Left cardiac atrium (tissue), 4 donors: ENCODE measurements at regions not wholly inside any gene's neighbourhood (a gene's known extent, or its start where the extent isn't known, plus 50 kb on each side); places are given as distances from the start of the nearest gene placed in this dataset.
"Not testable (repeated sequence)": the region's sequence is repeated elsewhere in the genome, so short reads cannot be mapped to it uniquely, and the experiment has no call there.

Experiments
- ATAC-seq, 2 donors: fragments of 200-7000 bp; cut with Tn5 transposase; one replicate each; pipeline ENCODE4 v1.9.1; 2020; ENCODE audit warnings: mild to moderate bottlenecking in 2 of 2, moderate library complexity in 2 of 2
- DNase-seq: peaks from one replicate; pipeline ENCODE4 v3.0.0-alpha.2; 2020
- intact Hi-C, 2 donors: fragments of 100-400 bp; cut with DNase I; formaldehyde crosslinking; loops; one replicate each; pipeline versions ENCODE4 v1.14.1 to v1.15.1; 2022 to 2023
- donor health status: DM: no; HTN: yes; CAD: no.
- donor health status: DM: no; HTN: yes; CAD: no; lungs with severe emphysema.
- donor health status: DM: yes; HTN: yes; CAD: no.
- donor health status: Dilated cardiomyopathy.

GRCh38 chr10:36773652-36774051, 351.7 kb upstream of the ANKRD30A start:
- DNase-seq (no peak), ATAC-seq (no peak)
- intact Hi-C loops = no loop called here

GRCh38 chr10:36771725-36772124, 353.7 kb upstream of the ANKRD30A start:
- DNase-seq (no peak), ATAC-seq (no peak)
- intact Hi-C loops = no loop called here

DNA sequence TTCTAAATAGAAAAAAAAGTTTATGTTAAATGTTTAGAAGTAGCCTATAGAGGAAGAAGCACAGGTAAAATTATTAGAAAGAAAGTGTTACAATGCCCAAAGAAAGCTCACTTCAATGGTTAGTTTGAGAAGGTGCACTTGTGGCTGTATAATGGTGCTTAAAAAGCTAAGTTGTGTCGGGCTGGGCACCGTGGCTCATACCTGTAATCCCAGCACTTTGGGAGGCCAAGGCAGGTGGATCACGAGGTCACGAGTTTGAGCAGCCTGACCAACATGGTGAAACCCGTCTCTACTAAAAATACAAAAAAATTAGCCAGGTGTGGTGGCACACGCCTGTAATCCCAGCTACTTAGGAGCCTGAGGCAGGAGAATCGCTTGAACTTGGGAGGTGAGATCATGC, 355.7 kb upstream of the ANKRD30A start:
- DNase-seq, ATAC-seq, intact Hi-C loops: not testable (repeated sequence)

DNA sequence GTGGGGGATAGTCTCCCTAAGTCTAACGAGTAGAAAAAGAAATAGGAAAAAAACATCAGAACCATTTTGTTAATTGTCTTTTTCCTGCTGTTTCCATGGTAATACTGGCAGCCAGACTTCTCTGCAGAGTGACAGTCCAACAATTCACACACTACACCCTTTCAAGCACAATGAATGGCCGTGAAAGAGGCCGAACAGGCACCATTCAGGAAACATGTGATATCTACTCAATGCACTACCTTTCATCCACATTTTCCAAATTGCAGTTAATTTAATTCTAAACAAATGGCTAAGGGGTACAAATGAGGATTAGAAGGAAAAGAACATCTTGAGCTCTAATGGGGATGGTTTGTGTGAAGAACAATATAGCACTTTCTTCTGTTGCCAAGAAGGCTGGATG, 358.5 kb upstream of the ANKRD30A start:
- ATAC-seq (no peak), DNase-seq (no peak)
- intact Hi-C loops = no loop called here

- DNase-seq (no peak), ATAC-seq (no peak)
- intact Hi-C loops = no loop called here
These were observed 359.0 kb upstream of the ANKRD30A start for GRCh38 chr10:36766415-36766810.

- intact Hi-C loops = no loop called here
- no peak for DNase-seq
- ATAC-seq = peak in 1 of 2 donors; percentile 35
These were observed 359.5 kb upstream of the ANKRD30A start for GRCh38 chr10:36765782-36766414.

GRCh38 chr10:36764823-36765222, 360.6 kb upstream of the ANKRD30A start:
- DNase-seq = no peak
- intact Hi-C loops = no loop called here
- no peak for ATAC-seq

GRCh38 chr10:36761121-36761520, 364.3 kb upstream of the ANKRD30A start:
- no peak for ATAC-seq
- intact Hi-C loops = no loop called here
- no peak for DNase-seq

- intact Hi-C loops = no loop called here
- ATAC-seq (peak; percentile 30 to 92), DNase-seq (no peak)
These were observed 366.1 kb upstream of the ANKRD30A start for GRCh38 chr10:36759141-36759805.

- ATAC-seq = no peak
- DNase-seq = no peak
- intact Hi-C loops = no loop called here
These were observed 377.1 kb upstream of the ANKRD30A start for GRCh38 chr10:36748128-36748871.

DNA sequence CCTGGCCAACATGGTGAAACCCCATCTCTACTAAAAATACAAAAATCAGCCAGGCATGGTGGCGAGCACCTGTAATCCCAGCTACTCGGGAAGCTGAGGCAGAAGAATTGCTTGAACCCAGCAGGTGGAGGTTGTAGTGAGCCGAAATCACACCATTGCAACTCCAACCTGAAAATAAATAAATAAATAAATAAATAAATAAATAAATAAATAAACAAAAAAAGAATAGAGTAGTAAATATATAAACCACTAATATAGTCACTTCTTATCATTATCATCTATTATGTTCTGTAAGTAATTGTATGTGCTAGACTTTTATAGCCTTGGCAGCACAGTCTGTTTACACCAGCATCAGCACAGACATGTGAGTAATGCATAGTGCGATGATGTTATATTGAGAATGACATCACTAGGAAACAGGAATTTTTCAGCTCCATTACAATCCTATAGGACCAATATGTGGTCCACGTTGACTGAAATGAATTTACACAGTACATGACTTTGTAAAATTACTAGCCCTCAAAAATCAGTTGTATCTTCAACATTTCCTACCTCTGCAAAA, 385.4 kb upstream of the ANKRD30A start:
- no peak for ATAC-seq
- no peak for DNase-seq
- intact Hi-C loops = no loop called here

DNA sequence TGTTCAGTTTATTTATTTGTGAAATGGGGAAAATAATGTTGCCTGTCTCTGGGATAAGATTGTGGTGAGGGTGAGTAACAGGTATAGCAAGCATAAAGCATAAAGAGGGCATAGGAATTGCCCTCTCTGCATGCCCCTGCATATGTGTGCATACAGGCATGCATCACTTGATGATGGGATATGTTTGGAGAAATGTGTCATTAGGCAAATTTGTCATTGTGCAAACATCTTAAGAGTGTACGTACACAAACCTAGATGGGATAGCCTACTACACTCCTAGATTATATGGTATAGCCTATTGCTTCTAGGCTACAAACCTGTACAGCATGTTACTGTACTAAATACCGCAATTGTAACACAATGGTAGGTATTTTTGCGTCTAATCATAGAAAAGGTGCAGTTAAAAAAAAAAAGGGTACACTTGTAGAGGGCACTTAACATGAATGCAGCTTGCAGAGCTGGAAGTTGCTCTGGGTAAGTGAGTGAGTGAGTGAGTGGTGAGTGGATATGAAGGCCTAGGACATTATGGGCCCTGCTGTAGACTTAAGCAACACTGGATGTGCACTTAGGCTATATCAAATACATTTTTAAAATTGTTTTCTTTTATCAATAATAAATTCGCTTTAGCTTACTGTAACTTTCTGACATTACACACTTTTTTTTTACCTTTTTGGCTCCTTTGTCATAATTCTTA, 386.5 kb upstream of the ANKRD30A start:
- DNase-seq (no peak), ATAC-seq (no peak)
- intact Hi-C loops = no loop called here

DNA sequence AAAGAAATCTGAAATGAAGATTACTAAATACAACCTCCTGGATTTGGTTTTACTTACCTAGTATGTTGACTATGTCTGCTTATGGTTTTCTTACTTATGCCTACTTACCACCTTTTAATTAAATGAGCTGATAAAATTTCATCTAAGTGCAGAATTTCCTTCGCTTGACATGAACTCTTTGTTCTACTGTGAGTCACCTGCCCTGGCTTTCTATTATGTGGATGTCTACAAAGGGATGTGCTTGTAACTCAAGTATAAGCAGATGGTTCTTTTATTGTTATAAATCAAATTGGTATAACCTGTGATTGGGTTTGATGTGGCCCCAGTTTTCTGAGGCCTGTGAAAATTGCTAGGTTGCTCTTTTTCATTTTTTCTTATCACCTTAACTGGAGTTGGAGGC, 389.1 kb upstream of the ANKRD30A start:
- intact Hi-C loops = no loop called here
- no peak for DNase-seq
- no peak for ATAC-seq

- DNase-seq, ATAC-seq, intact Hi-C loops: not testable (repeated sequence)
These were observed 390.8 kb upstream of the ANKRD30A start for GRCh38 chr10:36734590-36734989.

DNA sequence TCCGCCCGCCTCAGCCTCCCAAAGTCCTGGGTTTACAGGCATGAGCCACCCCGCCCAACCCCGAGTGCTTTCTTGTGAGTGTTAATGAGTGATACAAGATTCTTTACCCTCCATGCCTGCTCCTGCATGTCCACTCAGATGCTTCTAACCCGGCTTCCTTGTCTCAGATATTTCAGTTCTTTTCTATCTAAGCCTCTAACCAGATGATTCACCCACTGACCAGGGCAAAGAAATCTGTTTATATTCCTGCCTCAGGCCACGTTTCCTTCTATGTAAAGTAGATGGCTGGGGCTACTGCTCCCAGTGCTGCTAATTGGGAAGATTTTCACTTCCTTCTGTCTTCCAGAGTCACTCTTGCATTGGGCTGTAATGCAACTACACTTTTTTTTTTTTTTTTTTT, 395.1 kb upstream of the ANKRD30A start:
- intact Hi-C loops = no loop called here
- no peak for ATAC-seq

DNA sequence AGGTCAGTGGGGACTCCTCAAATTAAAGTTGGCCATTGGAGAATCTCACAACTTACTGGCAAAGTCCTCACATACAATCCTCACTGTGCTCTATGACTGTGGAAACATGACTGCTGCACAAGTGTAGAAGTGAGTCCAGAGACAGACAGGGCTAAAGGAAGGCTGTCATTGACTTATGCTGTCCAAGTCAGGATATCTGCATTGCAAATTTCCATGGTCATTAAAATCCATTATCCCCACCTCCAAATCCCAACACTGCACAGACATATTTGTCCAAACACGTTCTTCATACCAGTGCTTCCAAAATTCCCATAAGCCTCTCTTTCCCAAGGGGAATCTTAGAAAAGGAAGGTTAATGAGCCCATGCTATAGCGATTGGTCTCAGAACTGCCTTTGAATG, 396.8 kb upstream of the ANKRD30A start:
- ATAC-seq = no peak
- intact Hi-C loops = loop anchor here in 1 of 2 donors (5.0 kb wide), 1 partner anchor 1091 kb away; no protein-coding TSS in a partner anchor
- no peak for DNase-seq

More for the DNA sequence above, 395.1 kb upstream of the ANKRD30A start:
- DNase-seq = no peak

DNA sequence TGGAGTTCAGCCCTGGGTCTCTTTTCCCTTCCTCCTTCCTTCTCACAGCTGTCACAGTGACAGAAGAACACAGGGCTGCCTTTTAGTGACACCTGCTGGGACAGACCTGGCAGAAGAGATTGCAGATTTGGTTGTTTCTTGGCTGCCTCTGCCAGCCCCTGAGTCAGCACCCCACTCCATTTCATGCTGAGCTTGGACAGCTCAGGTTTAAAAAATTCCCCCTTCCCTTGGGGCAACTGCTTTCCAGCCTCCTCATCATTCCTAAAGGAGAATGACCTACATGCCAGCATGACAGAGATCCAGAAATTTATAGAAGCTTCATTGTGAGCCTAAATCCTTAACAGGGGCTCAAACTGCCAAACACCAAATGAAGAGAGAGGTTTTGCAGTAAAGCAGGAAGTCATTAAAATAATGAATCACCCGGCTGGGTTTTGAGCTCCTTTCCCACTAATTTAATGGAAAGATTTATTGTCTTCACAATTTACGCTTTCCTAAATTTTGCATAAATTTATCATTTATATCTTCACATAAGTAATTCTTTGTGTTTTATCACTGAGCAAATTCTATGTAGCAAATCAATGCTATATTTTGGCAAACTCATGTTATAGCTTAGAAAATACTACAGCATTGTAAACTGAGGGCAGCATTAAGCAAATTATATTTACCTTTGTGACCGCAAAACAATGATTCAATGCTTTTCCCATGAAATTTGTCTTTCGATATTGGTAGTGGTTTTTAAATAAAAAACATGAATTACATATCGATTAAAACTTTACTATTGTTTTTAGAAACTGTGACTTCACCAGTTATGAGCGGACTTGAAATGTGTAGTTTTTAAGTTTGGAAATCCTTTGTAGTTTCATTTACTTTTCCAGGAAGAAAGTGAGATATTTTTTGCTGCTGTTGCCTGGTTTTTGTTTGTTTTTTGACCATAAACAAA, 399.5 kb upstream of the ANKRD30A start:
- intact Hi-C loops = loop anchor here in 1 of 2 donors (5.0 kb wide), 1 partner anchor 1089 kb away; no protein-coding TSS in a partner anchor
- DNase-seq (peak; percentile 29), ATAC-seq (peak; percentile 79 to 93)

GRCh38 chr10:36722777-36723176, 402.6 kb upstream of the ANKRD30A start:
- DNase-seq = no peak
- intact Hi-C loops = no loop called here

More at GRCh38 chr10:36722777-36723176, 402.6 kb upstream of the ANKRD30A start:
- ATAC-seq = no peak
